ENCODE measurements at regions not wholly inside any gene's neighbourhood (a gene's known extent, or its start where the extent isn't known, plus 50 kb on each side); places are given as distances from the start of the nearest gene placed in this dataset.

- no peak for DNase-seq (ENCODE audit: low read depth)
- no peak overlapping the region for H3K4me3 ChIP-seq (ENCODE audit: low read length)
- TF ChIP-seq CTCF (conservative IDR thresholded peaks at IDR 0.05; ENCODE audit: low read depth, low read length): no peak
These were observed 107.2 kb upstream of the CMC1 start for GRCh38 chr3:28134198-28134597.

- no peak overlapping the region for H3K4me3 ChIP-seq (ENCODE audit: low read length)
- no peak for DNase-seq (ENCODE audit: low read depth)
- no peak for TF ChIP-seq CTCF (conservative IDR thresholded peaks at IDR 0.05; ENCODE audit: low read depth, low read length)
These were observed 106.5 kb upstream of the CMC1 start for GRCh38 chr3:28134792-28135375.

GRCh38 chr3:28136607-28137216, 104.7 kb upstream of the CMC1 start:
- H3K4me3 ChIP-seq (ENCODE audit: low read length): no peak overlapping the region
- TF ChIP-seq CTCF (conservative IDR thresholded peaks at IDR 0.05; ENCODE audit: low read depth, low read length): no peak
- DNase-seq (ENCODE audit: low read depth): no peak

- no peak for DNase-seq (ENCODE audit: low read depth)
- no peak for TF ChIP-seq CTCF (conservative IDR thresholded peaks at IDR 0.05; ENCODE audit: low read depth, low read length)
- no peak overlapping the region for H3K4me3 ChIP-seq (ENCODE audit: low read length)
These were observed 103.3 kb upstream of the CMC1 start for GRCh38 chr3:28138043-28138610.

- TF ChIP-seq CTCF (conservative IDR thresholded peaks at IDR 0.05; ENCODE audit: low read depth, low read length): no peak
- H3K4me3 ChIP-seq (ENCODE audit: low read length): no peak overlapping the region
- no peak for DNase-seq (ENCODE audit: low read depth)
These were observed 102.1 kb upstream of the CMC1 start for GRCh38 chr3:28139288-28139687.

- TF ChIP-seq CTCF (conservative IDR thresholded peaks at IDR 0.05; ENCODE audit: low read depth, low read length): no peak
These were observed 101.3 kb upstream of the CMC1 start for GRCh38 chr3:28139967-28140634.

More at GRCh38 chr3:28139967-28140634, 101.3 kb upstream of the CMC1 start:
- no peak overlapping the region for H3K4me3 ChIP-seq (ENCODE audit: low read length)
- no peak for DNase-seq (ENCODE audit: low read depth)
